AG04449 (cell line): ENCODE measurements at regions not wholly inside any gene's neighbourhood (a gene's known extent, or its start where the extent isn't known, plus 50 kb on each side); places are given as distances from the start of the nearest gene placed in this dataset.

Experiments
- CTCF ChIA-PET: fragments of 350-600 bp; formaldehyde crosslinking; extraction: SDS; loops from one replicate; lab custom pipeline; 2021; ENCODE audit warnings: antibody characterized with exemption; lab: Yijun Ruan, JAX
- POLR2A ChIA-PET: fragments of 400-600, 350-600 bp; formaldehyde crosslinking; extraction: SDS; loops from one replicate; lab custom pipeline; 2020; ENCODE audit warnings: antibody characterized with exemption, inconsistent platforms; lab: Yijun Ruan, JAX
- DNase-seq: peaks from one replicate; pipeline ENCODE4 v3.0.0-alpha.2; 2010; ENCODE audit warnings: low read depth, low spot score
- H3K4me3 ChIP-seq: 2 replicates; pipeline ENCODE4 v1.5.1; 2011; ENCODE audit warnings: low read depth, mild to moderate bottlenecking, control low read depth, low read length
- CTCF ChIP-seq: IDR thresholded peaks from one replicate; pipeline ENCODE4 v1.5.1; 2011; ENCODE audit warnings: mild to moderate bottlenecking, moderate library complexity, low read length, control low read depth, inconsistent platforms; ENCODE audit not compliant: insufficient read depth; ENCODE audit errors: missing control alignments

- ChIA-PET CTCF (no interaction called here), POLR2A (no interaction called here)
- TF ChIP-seq CTCF = no peak
- DNase-seq = no peak
- no peak overlapping the region for H3K4me3 ChIP-seq
These were observed 92.3 kb downstream of the PRLHR start for GRCh38 chr10:118503192-118503591.

- POLR2A ChIA-PET = no interaction called here
- TF ChIP-seq CTCF = no peak
- no peak for DNase-seq
- CTCF ChIA-PET = no interaction called here
- no peak overlapping the region for H3K4me3 ChIP-seq
These were observed 93.6 kb downstream of the PRLHR start for GRCh38 chr10:118501637-118502440.

GRCh38 chr10:118501171-118501570 is 94.3 kb downstream of the PRLHR start:
- CTCF ChIA-PET = no interaction called here
- DNase-seq = no peak
- POLR2A ChIA-PET = no interaction called here
- no peak overlapping the region for H3K4me3 ChIP-seq
- no peak for TF ChIP-seq CTCF

- no peak for DNase-seq
- ChIA-PET POLR2A (no interaction called here), CTCF (no interaction called here)
- no peak for TF ChIP-seq CTCF
- no peak overlapping the region for H3K4me3 ChIP-seq
These were observed 94.9 kb downstream of the PRLHR start for GRCh38 chr10:118500477-118501104.

- POLR2A ChIA-PET = no interaction called here
- CTCF ChIA-PET = no interaction called here
- no peak for DNase-seq
- TF ChIP-seq CTCF = no peak
- no peak overlapping the region for H3K4me3 ChIP-seq
These were observed 96.3 kb downstream of the PRLHR start for GRCh38 chr10:118499186-118499585.

GRCh38 chr10:118498623-118499022 is 96.8 kb downstream of the PRLHR start:
- POLR2A ChIA-PET = no interaction called here
- no peak overlapping the region for H3K4me3 ChIP-seq
- CTCF ChIA-PET = no interaction called here
- no peak for TF ChIP-seq CTCF
- DNase-seq = no peak
